ENCODE measurements at regions not wholly inside any gene's neighbourhood (a gene's known extent, or its start where the extent isn't known, plus 50 kb on each side); places are given as distances from the start of the nearest gene placed in this dataset.

DNA sequence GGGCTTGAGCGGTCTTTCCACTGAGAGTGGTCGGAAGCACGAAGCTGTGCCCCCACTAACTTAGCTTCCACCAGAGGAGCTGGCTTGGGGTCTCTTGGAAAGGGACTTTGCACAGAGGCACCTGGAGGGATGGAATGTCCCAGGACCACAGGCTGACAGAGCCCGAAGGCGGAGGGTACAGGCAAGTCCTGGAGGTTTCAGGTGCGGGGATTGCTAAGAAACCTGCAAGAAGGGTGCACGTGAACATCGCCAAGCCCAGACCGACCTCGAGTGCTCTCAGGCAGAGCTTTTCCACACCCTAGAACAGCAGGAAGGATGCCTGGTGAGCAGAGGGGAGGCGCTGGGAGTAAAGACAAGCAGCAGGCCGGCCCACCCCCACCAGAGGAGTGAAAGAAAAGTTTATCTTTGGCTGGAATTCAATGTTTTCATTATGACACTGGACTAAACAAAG, 61.6 kb downstream of the SERPINA3 start:
- no peak for DNase-seq (ENCODE audit: low read depth)
- TF ChIP-seq, protein P1, sequence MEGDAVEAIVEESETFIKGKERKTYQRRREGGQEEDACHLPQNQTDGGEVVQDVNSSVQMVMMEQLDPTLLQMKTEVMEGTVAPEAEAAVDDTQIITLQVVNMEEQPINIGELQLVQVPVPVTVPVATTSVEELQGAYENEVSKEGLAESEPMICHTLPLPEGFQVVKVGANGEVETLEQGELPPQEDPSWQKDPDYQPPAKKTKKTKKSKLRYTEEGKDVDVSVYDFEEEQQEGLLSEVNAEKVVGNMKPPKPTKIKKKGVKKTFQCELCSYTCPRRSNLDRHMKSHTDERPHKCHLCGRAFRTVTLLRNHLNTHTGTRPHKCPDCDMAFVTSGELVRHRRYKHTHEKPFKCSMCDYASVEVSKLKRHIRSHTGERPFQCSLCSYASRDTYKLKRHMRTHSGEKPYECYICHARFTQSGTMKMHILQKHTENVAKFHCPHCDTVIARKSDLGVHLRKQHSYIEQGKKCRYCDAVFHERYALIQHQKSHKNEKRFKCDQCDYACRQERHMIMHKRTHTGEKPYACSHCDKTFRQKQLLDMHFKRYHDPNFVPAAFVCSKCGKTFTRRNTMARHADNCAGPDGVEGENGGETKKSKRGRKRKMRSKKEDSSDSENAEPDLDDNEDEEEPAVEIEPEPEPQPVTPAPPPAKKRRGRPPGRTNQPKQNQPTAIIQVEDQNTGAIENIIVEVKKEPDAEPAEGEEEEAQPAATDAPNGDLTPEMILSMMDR (IDR thresholded peaks at IDR 0.05; ENCODE audit: low read depth, low read length, missing control alignments): no peak
- H3K4me3 ChIP-seq (ENCODE audit: low read depth, low read length): no peak overlapping the region
- in situ Hi-C loops (cut with HindIII; ENCODE audit: low sequenced_read_pairs): no loop called here
